ENCODE measurements at regions not wholly inside any gene's neighbourhood (a gene's known extent, or its start where the extent isn't known, plus 50 kb on each side); places are given as distances from the start of the nearest gene placed in this dataset.
"Not testable (repeated sequence)": the region's sequence is repeated elsewhere in the genome, so short reads cannot be mapped to it uniquely, and the experiment has no call there.

- no peak for DNase-seq
Observed at GRCh38 chr15:69554279-69554961, 101.8 kb downstream of the RPLP1 start.

GRCh38 chr15:69555080-69555479 lies 102.5 kb downstream of the RPLP1 start:
- no peak for DNase-seq

- no peak for DNase-seq
Observed at GRCh38 chr15:69556344-69556743, 103.7 kb downstream of the RPLP1 start.

GRCh38 chr15:69557020-69557706 lies 104.5 kb downstream of the RPLP1 start:
- DNase-seq, result peak in 1 of 2 donors; percentile 38

GRCh38 chr15:69557707-69558409 lies 105.2 kb downstream of the RPLP1 start:
- DNase-seq, result no peak

- DNase-seq, result no peak
Observed at GRCh38 chr15:69559440-69560190, 107.0 kb downstream of the RPLP1 start.

- peak in 1 of 2 donors; percentile 23 for DNase-seq
Observed at GRCh38 chr15:69561071-69561784, 108.6 kb downstream of the RPLP1 start.

GRCh38 chr15:69562116-69562515 lies 109.5 kb downstream of the RPLP1 start:
- no peak for DNase-seq

GRCh38 chr15:69562564-69562963 lies 109.9 kb downstream of the RPLP1 start:
- no peak for DNase-seq

- DNase-seq, result no peak
Observed at GRCh38 chr15:69565066-69565655, 112.5 kb downstream of the RPLP1 start.

- DNase-seq, result not testable (repeated sequence)
Observed at GRCh38 chr15:69567238-69567760, 114.7 kb downstream of the RPLP1 start.

- no peak for DNase-seq
Observed at GRCh38 chr15:69568173-69569009, 115.8 kb downstream of the RPLP1 start.

- no peak for DNase-seq
Observed at GRCh38 chr15:69570454-69570853, 117.8 kb downstream of the RPLP1 start.

GRCh38 chr15:69570997-69571396 lies 118.4 kb downstream of the RPLP1 start:
- DNase-seq, result no peak

- DNase-seq, result not testable (repeated sequence)
Observed at GRCh38 chr15:69573278-69573677, 120.7 kb downstream of the RPLP1 start.

GRCh38 chr15:69573815-69574475 lies 121.3 kb downstream of the RPLP1 start:
- no peak for DNase-seq

GRCh38 chr15:69574506-69574905 lies 121.9 kb downstream of the RPLP1 start:
- DNase-seq, result no peak

- DNase-seq, result no peak
Observed at GRCh38 chr15:69575387-69575786, 122.8 kb downstream of the RPLP1 start.

GRCh38 chr15:69576035-69576526 lies 123.5 kb downstream of the RPLP1 start:
- no peak for DNase-seq

Data from right lung (tissue), 2 donors.